GM06990 (cell line): ENCODE measurements at regions not wholly inside any gene's neighbourhood (a gene's known extent, or its start where the extent isn't known, plus 50 kb on each side); places are given as distances from the start of the nearest gene placed in this dataset.

ENCODE experiments used
- DNase-seq: peaks from one replicate; pipeline ENCODE4 v3.0.0-alpha.2; 2011; ENCODE audit not compliant: insufficient read length; ENCODE audit errors: extremely low read depth
- H3K27me3 ChIP-seq: replicated peaks from 2 replicates; pipeline ENCODE4 v1.6.0; 2011; ENCODE audit warnings: low read length; ENCODE audit not compliant: control insufficient read depth, insufficient read depth
- H3K36me3 ChIP-seq: 2 replicates; pipeline ENCODE4 v1.5.1; 2011; ENCODE audit warnings: low read length; ENCODE audit not compliant: control insufficient read depth, insufficient read depth
- H3K4me3 ChIP-seq: replicated peaks from 2 replicates; pipeline ENCODE4 v1.5.1; 2011; ENCODE audit warnings: low read depth, mild to moderate bottlenecking, control low read depth, low read length
- CTCF ChIP-seq: IDR thresholded peaks from 2 replicates; pipeline ENCODE4 v1.5.1; 2011; ENCODE audit warnings: low read length, control low read depth, mild to moderate bottlenecking, inconsistent platforms; ENCODE audit not compliant: insufficient read depth, poor library complexity, severe bottlenecking

- no peaks in the 10 kb centered on the region; the same call in 1 of the 2 replicates for H3K27me3 ChIP-seq
- H3K36me3 ChIP-seq = no peaks in the 10 kb centered on the region
- DNase-seq = no peak
- no peak for TF ChIP-seq CTCF
- no peak overlapping the region for H3K4me3 ChIP-seq
Measured at GRCh38 chr15:70431854-70432253, 331.5 kb downstream of the UACA start.

- no peak for DNase-seq
- no peak for TF ChIP-seq CTCF
- H3K36me3 ChIP-seq = no peaks in the 10 kb centered on the region
Measured at GRCh38 chr15:70430069-70430468, 332.4 kb upstream of the TLE3 start.

GRCh38 chr15:70429056-70429722 lies 331.5 kb upstream of the TLE3 start:
- no peaks in the 10 kb centered on the region for H3K36me3 ChIP-seq
- no peak for TF ChIP-seq CTCF
- no peak overlapping the region for H3K4me3 ChIP-seq
- H3K27me3 ChIP-seq = peaks cover 1% of the 10 kb centered on the region; the same call in 1 of the 2 replicates
- DNase-seq = no peak

More at GRCh38 chr15:70430069-70430468, 332.4 kb upstream of the TLE3 start:
- no peaks in the 10 kb centered on the region; the same call in 1 of the 2 replicates for H3K27me3 ChIP-seq
- H3K4me3 ChIP-seq = no peak overlapping the region

GRCh38 chr15:70428211-70428822 lies 330.6 kb upstream of the TLE3 start:
- Histone ChIP-seq H3K4me3 (no peak overlapping the region), H3K27me3 (peaks cover 1% of the 10 kb centered on the region; the same call in 1 of the 2 replicates), H3K36me3 (no peaks in the 10 kb centered on the region)
- no peak for TF ChIP-seq CTCF
- DNase-seq = no peak

- peaks cover 1% of the 10 kb centered on the region; the same call in 1 of the 2 replicates for H3K27me3 ChIP-seq
- no peaks in the 10 kb centered on the region for H3K36me3 ChIP-seq
- no peak for DNase-seq
- no peak overlapping the region for H3K4me3 ChIP-seq
- TF ChIP-seq CTCF = no peak
Measured at GRCh38 chr15:70427167-70428120, 329.7 kb upstream of the TLE3 start.
